ENCODE measurements at regions not wholly inside any gene's neighbourhood (a gene's known extent, or its start where the extent isn't known, plus 50 kb on each side); places are given as distances from the start of the nearest gene placed in this dataset.

- DNase-seq (ENCODE audit: low read depth, low spot score) = no peak
- H3K27me3 ChIP-seq (ENCODE audit: control insufficient read depth, insufficient read depth, low read length) = no peaks in the 10 kb centered on the region
- ChIA-PET CTCF (no interaction called here), POLR2A (no interaction called here)
- TF ChIP-seq, protein P1, sequence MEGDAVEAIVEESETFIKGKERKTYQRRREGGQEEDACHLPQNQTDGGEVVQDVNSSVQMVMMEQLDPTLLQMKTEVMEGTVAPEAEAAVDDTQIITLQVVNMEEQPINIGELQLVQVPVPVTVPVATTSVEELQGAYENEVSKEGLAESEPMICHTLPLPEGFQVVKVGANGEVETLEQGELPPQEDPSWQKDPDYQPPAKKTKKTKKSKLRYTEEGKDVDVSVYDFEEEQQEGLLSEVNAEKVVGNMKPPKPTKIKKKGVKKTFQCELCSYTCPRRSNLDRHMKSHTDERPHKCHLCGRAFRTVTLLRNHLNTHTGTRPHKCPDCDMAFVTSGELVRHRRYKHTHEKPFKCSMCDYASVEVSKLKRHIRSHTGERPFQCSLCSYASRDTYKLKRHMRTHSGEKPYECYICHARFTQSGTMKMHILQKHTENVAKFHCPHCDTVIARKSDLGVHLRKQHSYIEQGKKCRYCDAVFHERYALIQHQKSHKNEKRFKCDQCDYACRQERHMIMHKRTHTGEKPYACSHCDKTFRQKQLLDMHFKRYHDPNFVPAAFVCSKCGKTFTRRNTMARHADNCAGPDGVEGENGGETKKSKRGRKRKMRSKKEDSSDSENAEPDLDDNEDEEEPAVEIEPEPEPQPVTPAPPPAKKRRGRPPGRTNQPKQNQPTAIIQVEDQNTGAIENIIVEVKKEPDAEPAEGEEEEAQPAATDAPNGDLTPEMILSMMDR (IDR thresholded peaks at IDR 0.05; ENCODE audit: low read depth, low read length) = no peak
- H3K9me3 ChIP-seq (ENCODE audit: control insufficient read depth, insufficient read depth, low read length) = peaks cover 7% of the 10 kb centered on the region
- H3K4me3 ChIP-seq (ENCODE audit: low read depth, low read length) = no peak overlapping the region
- no peak overlapping the region for H3K27ac ChIP-seq (ENCODE audit: low read depth, low read length)
Measured at GRCh38 chr9:78521680-78522079, 224.8 kb downstream of the PSAT1 start.

GRCh38 chr9:78525986-78526560 lies 229.1 kb downstream of the PSAT1 start:
- CTCF ChIA-PET = no interaction called here
- no peak for DNase-seq (ENCODE audit: low read depth, low spot score)
- Histone ChIP-seq H3K4me3 (ENCODE audit: low read depth, low read length) (no peak overlapping the region), H3K27ac (ENCODE audit: low read depth, low read length) (no peak overlapping the region), H3K9me3 (ENCODE audit: control insufficient read depth, insufficient read depth, low read length) (no peaks in the 10 kb centered on the region), H3K27me3 (ENCODE audit: control insufficient read depth, insufficient read depth, low read length) (no peaks in the 10 kb centered on the region)
- TF ChIP-seq, protein P1 (IDR thresholded peaks at IDR 0.05; ENCODE audit: low read depth, low read length) = no peak
- POLR2A ChIA-PET = no interaction called here

- TF ChIP-seq, protein P1 (IDR thresholded peaks at IDR 0.05; ENCODE audit: low read depth, low read length) = no peak
Measured at GRCh38 chr9:78533500-78533899, 236.6 kb downstream of the PSAT1 start.

GRCh38 chr9:78539188-78539587 lies 242.3 kb downstream of the PSAT1 start:
- no peak for DNase-seq (ENCODE audit: low read depth, low spot score)
- ChIA-PET CTCF (interaction anchor here (1.1 kb wide), 1 partner anchor 100 kb away, joined by 3 read pairs; no protein-coding TSS in a partner anchor), POLR2A (no interaction called here)
- no peaks in the 10 kb centered on the region for H3K9me3 ChIP-seq (ENCODE audit: control insufficient read depth, insufficient read depth, low read length)
- no peak overlapping the region for H3K4me3 ChIP-seq (ENCODE audit: low read depth, low read length)
- H3K27me3 ChIP-seq (ENCODE audit: control insufficient read depth, insufficient read depth, low read length) = no peaks in the 10 kb centered on the region
- TF ChIP-seq, protein P1 (IDR thresholded peaks at IDR 0.05; ENCODE audit: low read depth, low read length) = no peak
- H3K27ac ChIP-seq (ENCODE audit: low read depth, low read length) = no peak overlapping the region

More at GRCh38 chr9:78533500-78533899, 236.6 kb downstream of the PSAT1 start:
- no peaks in the 10 kb centered on the region for H3K9me3 ChIP-seq (ENCODE audit: control insufficient read depth, insufficient read depth, low read length)
- ChIA-PET POLR2A (no interaction called here), CTCF (interaction anchor here (0.6 kb wide), 1 partner anchor 1938 kb away, joined by 4 read pairs; no protein-coding TSS in a partner anchor)
- H3K4me3 ChIP-seq (ENCODE audit: low read depth, low read length) = no peak overlapping the region
- H3K27me3 ChIP-seq (ENCODE audit: control insufficient read depth, insufficient read depth, low read length) = no peaks in the 10 kb centered on the region
- no peak for DNase-seq (ENCODE audit: low read depth, low spot score)
- no peak overlapping the region for H3K27ac ChIP-seq (ENCODE audit: low read depth, low read length)

- Histone ChIP-seq H3K27ac (ENCODE audit: low read depth, low read length) (no peak overlapping the region), H3K27me3 (ENCODE audit: control insufficient read depth, insufficient read depth, low read length) (no peaks in the 10 kb centered on the region), H3K4me3 (ENCODE audit: low read depth, low read length) (no peak overlapping the region), H3K9me3 (ENCODE audit: control insufficient read depth, insufficient read depth, low read length) (no peaks in the 10 kb centered on the region)
- POLR2A ChIA-PET = no interaction called here
- TF ChIP-seq, protein P1 (IDR thresholded peaks at IDR 0.05; ENCODE audit: low read depth, low read length) = no peak
- peak; percentile 4 for DNase-seq (ENCODE audit: low read depth, low spot score)
- CTCF ChIA-PET = interaction anchor here (1.1 kb wide), 1 partner anchor 100 kb away, joined by 3 read pairs; no protein-coding TSS in a partner anchor
Measured at GRCh38 chr9:78539904-78540303, 243.0 kb downstream of the PSAT1 start.
